HEK293T (cell line): ENCODE measurements at regions not wholly inside any gene's neighbourhood (a gene's known extent, or its start where the extent isn't known, plus 50 kb on each side); places are given as distances from the start of the nearest gene placed in this dataset.

Experiments used
- BHLHE40 ChIP-seq: fragments of 450-650 bp; IDR thresholded peaks from 2 replicates; pipeline ENCODE4 v1.6.1; 2016; ENCODE audit warnings: mild to moderate bottlenecking, moderate library complexity, borderline replicate concordance
- CTBP1 ChIP-seq: fragments of 450-650 bp; IDR thresholded peaks from 2 replicates; pipeline ENCODE4 v1.6.1; 2016; ENCODE audit warnings: borderline replicate concordance
- ELF4 ChIP-seq: fragments of 450-650 bp; IDR thresholded peaks from 2 replicates; pipeline ENCODE4 v1.6.1; 2017; ENCODE audit warnings: antibody characterized with exemption
- FOXA1 ChIP-seq: fragments of 450-650 bp; IDR thresholded peaks from 2 replicates; pipeline ENCODE4 v1.6.1; 2016; ENCODE audit warnings: mild to moderate bottlenecking
- FOXK2 ChIP-seq: fragments of 450-650 bp; IDR thresholded peaks from 2 replicates; pipeline ENCODE4 v1.6.1; 2016; ENCODE audit warnings: mild to moderate bottlenecking
- FOXM1 ChIP-seq: fragments of 450-650 bp; IDR thresholded peaks from 2 replicates; pipeline ENCODE4 v1.6.1; 2017; ENCODE audit warnings: mild to moderate bottlenecking, borderline replicate concordance
- L3MBTL2 ChIP-seq: fragments of 450-650 bp; conservative IDR thresholded peaks from 2 replicates; pipeline ENCODE4 v1.6.1; 2016; ENCODE audit warnings: mild to moderate bottlenecking
- NFRKB ChIP-seq: fragments of 450-650 bp; IDR thresholded peaks from 2 replicates; pipeline ENCODE4 v1.6.1; 2016; ENCODE audit warnings: mild to moderate bottlenecking, moderate library complexity
- SUZ12 ChIP-seq: fragments of 450-650 bp; IDR thresholded peaks from 2 replicates; pipeline ENCODE4 v1.6.1; 2016; ENCODE audit warnings: mild to moderate bottlenecking

GRCh38 chr4:32930700-32931099 lies 2210.5 kb downstream of the PCDH7 start:
- TF ChIP-seq SUZ12 (no peak), FOXM1 (no peak), FOXK2 (no peak), L3MBTL2 (no peak), CTBP1 (no peak), NFRKB (no peak), FOXA1 (no peak), ELF4 (no peak), BHLHE40 (no peak)
